GM12874 (cell line): ENCODE measurements at regions not wholly inside any gene's neighbourhood (a gene's known extent, or its start where the extent isn't known, plus 50 kb on each side); places are given as distances from the start of the nearest gene placed in this dataset.

ENCODE experiments used
- CTCF ChIP-seq: IDR thresholded peaks from 2 replicates; pipeline ENCODE4 v1.5.1; 2011; ENCODE audit warnings: low read depth, mild to moderate bottlenecking, control low read depth, low read length, moderate library complexity; ENCODE audit not compliant: insufficient read depth

DNA sequence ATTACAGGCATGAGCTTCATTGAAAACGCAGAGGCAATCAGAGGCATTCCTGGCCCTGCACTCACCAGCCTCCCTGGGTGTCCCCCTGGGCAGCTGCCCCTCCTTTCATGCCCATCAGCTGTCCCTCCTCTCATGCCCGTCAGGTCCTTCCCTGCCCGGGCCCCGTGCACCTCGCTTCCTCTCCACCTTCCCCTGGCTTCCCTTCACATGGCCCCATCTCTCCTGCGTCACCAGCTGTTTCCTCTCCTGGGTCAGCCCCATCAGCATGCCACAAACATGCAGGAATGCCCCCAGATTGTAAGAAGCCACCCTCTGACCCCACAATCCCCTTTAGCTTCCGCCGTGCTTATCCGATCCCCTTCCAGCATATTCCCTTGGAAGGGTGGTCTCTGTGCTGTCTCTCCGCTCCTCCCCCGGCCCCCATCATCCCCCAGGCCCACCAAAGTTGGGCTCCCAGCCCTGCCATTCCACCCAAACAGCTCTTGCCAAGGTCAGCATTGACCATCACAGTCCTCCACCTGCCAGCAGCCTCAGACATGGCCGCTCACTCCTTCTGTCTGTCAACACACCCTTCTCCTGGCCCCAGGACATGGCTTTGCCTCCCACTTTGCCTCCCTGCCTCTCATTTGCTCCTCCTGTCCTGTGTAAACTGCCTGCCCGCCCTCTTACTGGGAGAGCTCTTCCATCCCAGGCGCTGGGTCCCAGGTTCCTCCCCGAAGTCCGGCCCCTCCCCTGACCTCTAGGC lies 98.6 kb upstream of the IER5L start:
- no peak for TF ChIP-seq CTCF

- no peak for TF ChIP-seq CTCF
Observed at GRCh38 chr9:129275626-129276247, 97.7 kb upstream of the IER5L start.

DNA sequence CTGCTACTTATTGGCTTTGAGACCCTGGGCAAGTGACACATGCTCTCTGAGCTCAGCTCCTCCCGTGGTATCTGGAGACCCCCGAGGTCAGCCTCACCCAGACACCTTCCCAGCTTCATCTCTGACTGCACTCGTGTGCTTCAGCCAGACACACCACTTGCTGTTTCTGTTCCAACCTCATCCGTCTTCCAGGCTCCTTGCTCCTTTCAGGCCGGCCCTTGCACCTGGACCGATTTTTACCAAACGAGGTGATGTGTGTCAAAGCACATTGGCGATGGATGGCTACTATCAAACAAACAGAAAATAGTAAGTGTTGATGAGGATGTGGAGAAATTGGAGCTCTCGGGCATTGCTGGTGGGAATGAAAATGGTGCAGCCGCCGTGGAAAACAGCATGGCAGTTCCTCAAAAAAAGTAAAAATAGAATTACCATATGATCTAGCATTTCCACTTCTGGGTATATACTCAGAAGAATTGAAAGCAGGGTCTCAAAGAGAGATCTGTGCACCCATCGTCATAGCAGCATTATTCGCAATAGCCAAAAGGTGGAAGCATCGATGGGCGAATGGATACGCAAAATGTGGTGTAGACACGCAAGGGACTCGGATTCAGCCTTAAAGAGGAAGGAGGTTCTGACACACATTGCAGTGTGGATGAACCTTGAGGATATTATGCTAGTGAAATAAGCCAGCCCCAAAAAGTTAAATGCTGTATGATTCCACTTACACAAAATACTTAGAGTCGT lies 96.1 kb upstream of the IER5L start:
- TF ChIP-seq CTCF: no peak

DNA sequence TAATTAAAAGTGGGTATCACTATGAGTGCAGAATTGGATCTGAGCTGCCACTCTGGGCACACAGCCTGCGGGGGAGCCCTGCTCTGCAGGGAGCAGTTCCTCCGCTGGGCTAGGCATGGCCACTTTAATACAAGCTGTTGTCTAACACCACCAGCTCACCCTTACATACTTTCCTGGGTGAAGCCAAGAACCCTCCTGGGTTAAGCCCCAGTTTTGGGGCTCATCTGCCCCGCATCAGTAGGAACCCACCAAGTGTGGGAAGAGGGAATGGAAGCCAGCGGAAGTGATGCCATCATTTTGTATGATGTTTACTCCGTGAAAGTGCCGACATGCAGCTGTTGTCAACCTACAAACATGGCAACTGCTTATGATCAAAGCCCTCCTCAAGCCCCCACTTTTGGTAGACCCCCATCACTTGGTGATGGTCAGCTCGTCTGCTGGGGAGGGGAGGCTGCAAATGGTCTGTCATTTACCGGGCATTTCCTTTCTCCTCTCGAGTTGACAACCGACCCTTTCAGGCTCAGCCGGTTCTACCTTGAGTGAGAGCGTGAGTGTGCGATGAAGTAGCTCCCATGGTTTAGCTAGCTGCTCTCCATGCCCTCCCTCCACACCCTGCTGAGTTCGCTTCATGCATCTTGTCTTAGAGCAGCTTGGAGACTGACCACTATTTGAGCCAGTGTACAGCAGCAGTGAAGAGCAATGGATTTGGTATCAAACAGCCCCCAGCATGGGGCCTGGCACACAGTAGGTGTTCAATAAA lies 95.3 kb upstream of the IER5L start:
- TF ChIP-seq CTCF: no peak

DNA sequence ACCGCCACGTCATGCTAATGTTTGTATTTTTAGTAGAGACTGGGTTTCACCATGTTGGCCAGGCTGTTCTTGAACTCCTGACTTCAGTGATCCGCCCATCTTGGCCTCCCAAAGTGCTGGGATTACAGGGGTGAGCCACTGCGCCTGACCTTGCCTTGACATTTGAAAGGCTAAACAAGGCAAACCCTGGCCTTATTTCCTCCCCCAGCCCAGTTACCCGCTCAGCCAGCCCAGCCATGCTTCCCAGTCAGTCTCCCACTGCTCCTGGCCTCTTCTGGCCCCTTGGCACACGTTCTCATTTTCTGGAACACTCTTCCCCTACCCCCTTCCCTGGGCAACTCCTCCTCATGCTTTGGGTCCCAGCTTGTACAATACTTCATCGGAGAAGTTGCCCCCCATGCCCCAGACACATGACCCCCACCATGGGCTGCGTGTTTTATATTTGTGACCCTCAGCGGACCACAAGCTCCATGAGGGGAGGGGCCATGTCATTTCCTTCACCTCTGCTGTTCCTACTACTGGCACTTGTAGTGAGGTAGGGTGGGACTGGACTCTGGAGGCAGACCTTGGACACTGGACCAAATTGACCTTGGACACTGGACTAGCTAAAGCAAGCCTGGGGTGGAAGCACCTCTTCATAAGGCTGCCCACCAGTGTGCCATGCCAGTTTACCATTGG lies 94.4 kb upstream of the IER5L start:
- TF ChIP-seq CTCF: no peak

GRCh38 chr9:129270903-129271431 lies 92.9 kb upstream of the IER5L start:
- no peak for TF ChIP-seq CTCF

GRCh38 chr9:129270205-129270604 lies 92.1 kb upstream of the IER5L start:
- no peak for TF ChIP-seq CTCF
